ENCODE measurements at regions not wholly inside any gene's neighbourhood (a gene's known extent, or its start where the extent isn't known, plus 50 kb on each side); places are given as distances from the start of the nearest gene placed in this dataset.

DNA sequence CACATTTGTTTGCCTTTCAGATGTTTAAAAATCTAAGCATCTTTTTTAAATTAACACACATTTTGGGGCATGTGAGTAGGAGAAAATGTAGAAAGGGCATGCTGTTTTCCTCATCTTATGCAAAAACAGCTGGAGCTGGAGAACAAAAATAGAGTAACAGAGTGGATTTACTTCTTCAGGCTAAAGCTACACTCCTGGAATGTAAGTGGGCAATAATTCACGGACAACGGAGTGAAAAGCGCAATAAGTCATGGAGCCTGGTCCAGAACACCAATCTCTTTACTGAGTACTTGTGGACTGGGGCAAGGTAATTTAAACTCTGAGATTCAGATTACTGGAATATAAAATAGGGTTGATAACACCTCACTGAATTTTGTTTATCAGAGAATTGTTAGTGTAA, 1018.8 kb upstream of the HS3ST1 start (continued):
- TF ChIP-seq EZH2phosphoT487 (IDR thresholded peaks at IDR 0.05; ENCODE audit: unreplicated experiment) (no peak), POLR2AphosphoS5 (IDR thresholded peaks at IDR 0.05; ENCODE audit: low read depth) (no peak), STAT1 (IDR thresholded peaks at IDR 0.05; ENCODE audit: unreplicated experiment) (no peak), REST (IDR thresholded peaks at IDR 0.05; ENCODE audit: unreplicated experiment) (no peak)

DNA sequence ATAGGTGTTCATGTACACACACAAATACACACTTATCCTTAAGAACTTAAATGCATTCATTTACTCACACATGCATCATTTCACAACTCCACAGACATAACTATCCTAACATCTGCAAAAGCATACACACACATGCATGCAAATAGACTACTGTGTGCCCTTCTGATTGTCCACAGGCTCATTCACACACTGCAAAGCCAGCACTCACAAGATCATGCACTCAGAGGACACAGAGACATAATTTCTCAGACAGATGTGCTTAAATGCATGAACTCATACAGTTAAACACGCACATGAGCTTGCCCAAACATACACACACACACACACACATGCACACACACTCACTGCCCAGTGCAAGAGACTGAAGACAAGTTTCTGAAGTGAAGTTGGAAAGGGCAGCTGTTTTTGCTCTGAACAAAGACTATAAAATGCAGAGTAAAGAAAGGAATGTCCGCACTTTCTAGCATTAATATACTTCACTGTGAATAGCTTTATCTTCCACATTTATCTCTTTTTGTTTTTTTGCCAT, 1018.0 kb upstream of the HS3ST1 start:
- peaks cover 18% of the 10 kb centered on the region; the same call in 2 of the 3 replicates for H3K36me3 Mint-ChIP-seq (ENCODE audit: low read depth)
- no peaks in the 10 kb centered on the region for H4K20me1 ChIP-seq (replicated peaks; ENCODE audit: insufficient read depth)
- no peaks in the 10 kb centered on the region for H3K27me3 ChIP-seq (ENCODE audit: insufficient read depth)
- H3K4me3 Mint-ChIP-seq, result no peak overlapping the region
- H3K4me3 ChIP-seq, result no peak overlapping the region
- no peak overlapping the region for H3K4me2 ChIP-seq
- peaks cover 3% of the 10 kb centered on the region for H3K27me3 Mint-ChIP-seq (ENCODE audit: insufficient read depth, low read depth, poor library complexity)
- H3F3A ChIP-seq (replicated peaks; ENCODE audit: low read depth), result no peaks in the 10 kb centered on the region
- H3K4me1 ChIP-seq (ENCODE audit: insufficient read depth), result no peaks in the 10 kb centered on the region
- ATAC-seq (no peak), DNase-seq (ENCODE audit: low spot score) (no peak)
- H3K4me1 Mint-ChIP-seq, result peaks cover 4% of the 10 kb centered on the region; the same call in 1 of the 3 replicates
- no peak overlapping the region for H3K27ac Mint-ChIP-seq
- no peak overlapping the region for H3K27ac ChIP-seq (ENCODE audit: low read depth)
- no peak overlapping the region for H2AFZ ChIP-seq
- no peaks in the 10 kb centered on the region for H3K79me2 ChIP-seq (replicated peaks; ENCODE audit: insufficient read depth)
- peaks cover 6% of the 10 kb centered on the region; the same call in 1 of the 2 replicates for H3K36me3 ChIP-seq (ENCODE audit: insufficient read depth)
- peaks cover 24% of the 10 kb centered on the region for H3K9me3 Mint-ChIP-seq
- peaks cover 3% of the 10 kb centered on the region; the same call in 1 of the 2 replicates for H3K9me2 ChIP-seq (ENCODE audit: insufficient read depth)
- TF ChIP-seq NANOG (IDR thresholded peaks at IDR 0.05; ENCODE audit: borderline replicate concordance) (no peak), ZNF114 (CRISPR knock-in tag; IDR thresholded peaks at IDR 0.05) (no peak), EZH2 (IDR thresholded peaks at IDR 0.05; ENCODE audit: low read depth, unreplicated experiment) (no peak), POLR2AphosphoS5 (IDR thresholded peaks at IDR 0.05; ENCODE audit: low read depth) (no peak), CREB1 (CRISPR knock-in tag; IDR thresholded peaks at IDR 0.05; ENCODE audit: low read depth) (no peak), REST (IDR thresholded peaks at IDR 0.05; ENCODE audit: unreplicated experiment) (no peak), ZNF462 (CRISPR knock-in tag; IDR thresholded peaks at IDR 0.05) (no peak), STAT1 (IDR thresholded peaks at IDR 0.05; ENCODE audit: unreplicated experiment) (no peak), ZNF331 (CRISPR knock-in tag; IDR thresholded peaks at IDR 0.05; ENCODE audit: low read depth) (no peak)
